Panc1 (cell line): ENCODE measurements at regions not wholly inside any gene's neighbourhood (a gene's known extent, or its start where the extent isn't known, plus 50 kb on each side); places are given as distances from the start of the nearest gene placed in this dataset.

Experiments used
- CTCF ChIP-seq: fragments of 450-650 bp; IDR thresholded peaks from 2 replicates; pipeline ENCODE4 v1.5.1; 2017; ENCODE audit warnings: mild to moderate bottlenecking
- POLR2AphosphoS5 ChIP-seq: IDR thresholded peaks from 2 replicates; pipeline ENCODE4 v1.6.1; 2012; ENCODE audit warnings: mild to moderate bottlenecking, low read depth, low read length, moderate library complexity
- REST ChIP-seq, 2 experiments: IDR thresholded peaks; 2 replicates each; pipeline ENCODE4 v1.6.1; 2011 to 2012; ENCODE audit warnings: low read depth in 2 of 2, control low read depth in 1 of 2, low read length in 1 of 2, mild to moderate bottlenecking in 1 of 2, moderate library complexity in 1 of 2; ENCODE audit not compliant: insufficient read depth in 1 of 2

- no peak for TF ChIP-seq REST (IDR thresholded peaks at IDR 0.05; ENCODE audit: insufficient read depth in 1 of 2, low read depth in 2 of 2, low read length in 1 of 2)
- TF ChIP-seq CTCF: no peak
- TF ChIP-seq POLR2AphosphoS5: no peak
These were observed 500.3 kb upstream of the RORB start for GRCh38 chr9:73996844-73997243.
